NCI-H2107 treated with DMSO at 0.1 percent for 48 hours (cell line): ENCODE measurements at regions not wholly inside any gene's neighbourhood (a gene's known extent, or its start where the extent isn't known, plus 50 kb on each side); places are given as distances from the start of the nearest gene placed in this dataset.

ENCODE experiments used
- DNase-seq: peaks from one replicate; lab custom pipeline; 2025; ENCODE audit not compliant: unreplicated experiment; lab: John Stamatoyannopoulos, UW

DNA sequence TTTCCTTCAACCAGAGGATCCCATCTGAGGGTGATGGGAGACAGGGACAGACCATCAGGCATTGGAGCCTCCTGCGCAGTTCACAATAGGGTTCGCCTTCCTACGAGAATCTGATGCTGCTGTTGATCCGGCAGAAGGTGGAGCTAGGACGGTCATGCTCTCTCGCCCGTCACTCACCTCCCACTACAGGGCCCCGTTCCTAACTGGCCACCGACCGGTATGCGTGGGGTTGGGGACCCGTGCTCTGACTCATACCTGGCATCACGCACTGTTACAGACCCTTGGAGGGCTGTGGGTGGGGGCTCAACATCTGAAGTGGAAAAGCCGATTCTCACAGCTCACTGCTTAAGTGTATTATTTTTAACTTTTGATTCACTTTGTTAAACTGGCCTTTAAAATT is 402.3 kb downstream of the BRD1 start:
- DNase-seq = no peak

DNA sequence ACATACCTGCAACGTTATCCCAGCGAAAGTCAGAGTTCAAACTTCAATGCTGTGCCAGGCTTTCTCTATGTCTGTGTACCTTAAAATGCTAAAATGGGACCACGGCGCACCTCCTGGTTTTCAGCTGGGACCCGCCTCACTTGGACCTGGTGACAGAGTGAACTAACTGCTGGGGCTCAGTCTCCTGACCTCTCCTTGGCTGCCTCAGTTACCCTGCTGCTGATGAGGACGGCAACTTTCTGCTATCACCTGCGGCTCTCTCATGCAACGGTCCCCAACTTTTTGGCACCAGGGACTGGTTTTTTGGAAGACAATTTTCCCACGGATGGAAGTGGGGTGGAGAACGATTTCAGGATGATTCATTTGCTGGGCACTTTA is 402.8 kb downstream of the BRD1 start:
- DNase-seq = no peak

DNA sequence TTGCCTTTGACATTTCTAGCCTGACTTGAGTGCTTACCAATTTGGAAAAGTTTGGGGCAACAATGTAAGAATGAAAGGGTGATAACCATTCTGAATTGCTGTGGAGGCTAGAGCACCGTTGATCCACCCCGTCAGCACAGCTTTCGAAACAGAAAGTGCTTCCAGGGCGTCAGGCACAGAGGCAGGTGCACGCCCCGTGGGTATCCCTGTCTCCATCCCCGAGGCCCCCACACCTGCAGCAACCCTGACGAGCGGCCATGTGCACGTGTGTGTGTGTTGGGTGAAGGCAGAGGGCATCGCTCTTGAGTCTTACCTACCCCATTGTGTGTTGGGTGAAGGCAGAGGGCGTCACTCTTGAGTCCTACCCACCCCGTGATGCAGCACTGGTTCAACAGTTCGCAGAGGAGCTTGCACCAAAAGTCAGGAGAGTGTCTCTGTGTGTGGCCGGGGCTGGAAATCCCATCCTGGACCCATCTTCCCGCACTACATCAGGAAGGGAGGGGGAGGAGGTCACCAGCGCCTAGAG is 404.5 kb downstream of the BRD1 start:
- no peak for DNase-seq

DNA sequence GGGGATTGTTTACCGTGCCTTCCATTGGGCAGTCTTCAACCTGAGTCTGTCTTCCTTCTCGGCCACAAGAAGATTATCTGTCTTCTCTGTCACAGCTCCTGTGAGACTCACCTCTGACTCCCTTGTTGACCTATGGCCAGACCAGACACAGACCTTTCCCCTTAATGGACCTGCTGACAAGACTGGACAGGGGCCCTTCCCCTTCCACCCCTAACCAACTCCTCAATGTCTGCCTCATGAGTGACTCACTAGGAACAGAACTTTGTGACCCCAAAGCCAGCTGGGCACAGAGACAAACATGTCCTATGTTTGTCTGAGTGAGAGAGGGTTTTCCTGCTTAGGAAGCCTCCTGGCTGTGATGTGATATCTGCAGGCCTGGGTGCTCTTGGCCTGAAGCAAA is 405.0 kb downstream of the BRD1 start:
- DNase-seq = no peak

DNA sequence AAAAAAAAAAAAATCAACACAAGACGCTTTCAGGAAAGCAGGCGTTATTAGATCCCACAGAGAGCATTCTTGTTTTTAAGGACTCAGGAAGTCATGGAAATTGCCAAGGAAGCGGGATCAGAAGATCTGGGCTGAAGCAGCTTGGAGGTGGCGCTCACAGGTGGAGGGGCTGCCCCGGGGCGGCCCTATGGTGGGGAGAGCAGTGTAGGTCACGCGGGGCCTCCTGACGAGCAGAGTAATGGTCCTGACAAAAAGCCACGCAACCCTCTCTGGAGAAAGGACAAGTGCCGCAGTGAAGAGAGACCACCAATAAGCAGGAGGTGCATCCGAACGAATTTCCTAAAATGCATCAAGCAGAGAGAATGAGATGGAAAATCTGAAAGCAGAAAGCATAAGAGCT is 407.0 kb downstream of the BRD1 start:
- DNase-seq = no peak

DNA sequence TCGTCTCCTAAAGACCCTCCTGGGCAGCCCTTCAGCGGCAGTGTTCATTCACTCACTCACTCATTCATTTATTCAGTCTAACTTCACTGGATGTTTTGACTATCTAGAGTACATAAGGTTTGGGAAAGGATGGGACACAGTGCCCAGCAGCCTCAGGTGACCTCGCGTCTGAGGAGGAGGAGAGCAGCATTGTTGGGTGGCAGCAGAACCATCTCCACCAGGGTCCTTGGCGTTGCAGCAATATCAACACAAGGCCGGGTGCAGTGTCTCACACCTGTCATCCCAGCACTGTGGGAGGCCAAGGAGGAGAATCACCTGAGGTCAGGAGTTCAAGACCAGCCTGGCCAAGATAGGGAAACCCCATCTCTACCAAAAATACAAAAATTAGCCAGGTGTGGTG is 408.0 kb downstream of the BRD1 start:
- DNase-seq = no peak

DNA sequence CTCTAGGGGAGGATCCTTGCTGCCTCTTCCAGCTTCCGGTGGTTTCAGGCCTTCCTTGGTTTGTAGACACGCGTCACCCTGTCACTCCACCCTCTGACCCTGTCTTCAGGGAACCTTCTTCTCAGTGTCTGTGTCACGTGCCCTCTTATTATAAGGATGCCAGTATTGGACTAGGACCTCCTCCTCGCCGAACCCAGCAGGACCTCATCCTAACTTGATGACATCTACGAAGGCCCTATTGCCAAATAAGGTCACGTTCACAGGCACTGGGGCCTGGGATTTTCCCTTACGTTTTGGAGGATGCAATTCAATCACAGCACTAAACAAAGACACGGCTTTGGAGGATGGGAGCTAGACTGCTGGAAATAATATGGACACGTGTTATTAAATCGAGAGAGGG is 408.7 kb downstream of the BRD1 start:
- no peak for DNase-seq

DNA sequence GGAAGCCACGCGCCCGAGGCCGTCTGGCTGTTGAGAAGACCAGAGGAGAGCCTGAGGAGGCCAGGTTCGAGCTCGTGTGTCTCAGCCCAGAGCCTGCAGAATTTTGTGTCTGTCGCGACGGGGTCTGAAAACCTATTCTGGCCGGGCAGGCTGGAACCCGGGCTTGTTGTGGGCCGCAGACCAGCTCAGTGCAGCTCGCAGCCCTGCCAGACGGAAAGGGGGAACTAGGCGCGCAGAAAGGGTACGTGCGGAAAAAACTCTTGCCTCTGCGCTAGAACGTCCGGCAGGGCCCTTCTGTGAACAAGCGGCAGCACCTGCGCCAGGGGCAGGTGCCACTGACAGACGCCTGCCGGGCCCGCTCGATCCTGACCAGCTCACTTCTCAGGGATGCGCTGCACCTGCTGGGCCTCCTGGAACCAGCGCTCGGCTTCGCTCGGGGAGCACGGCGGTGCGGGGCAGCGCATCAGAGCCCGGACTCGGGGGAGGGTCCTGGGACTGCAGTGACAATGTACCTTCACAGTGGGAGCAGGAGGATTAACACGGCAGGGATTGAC is 409.3 kb downstream of the BRD1 start:
- no peak for DNase-seq

DNA sequence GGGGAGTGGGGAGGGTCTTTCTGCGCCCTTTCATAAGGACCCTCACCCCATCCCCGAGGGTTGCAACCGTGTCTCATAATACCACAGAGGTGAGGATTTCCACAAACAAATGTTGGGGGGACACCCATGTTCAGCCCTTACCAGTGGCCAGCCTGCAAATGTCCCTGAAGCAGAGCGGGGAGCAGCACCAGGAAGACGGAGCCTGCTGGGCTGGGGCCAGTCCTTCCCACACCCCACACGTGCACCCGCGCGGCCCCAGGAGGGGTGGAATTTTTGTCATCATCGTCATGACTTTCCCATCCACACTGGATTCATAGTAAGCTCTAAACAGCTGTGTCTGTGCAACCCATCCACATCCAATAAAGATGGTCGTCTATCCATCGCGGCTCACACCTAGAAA is 409.8 kb downstream of the BRD1 start:
- DNase-seq = no peak

DNA sequence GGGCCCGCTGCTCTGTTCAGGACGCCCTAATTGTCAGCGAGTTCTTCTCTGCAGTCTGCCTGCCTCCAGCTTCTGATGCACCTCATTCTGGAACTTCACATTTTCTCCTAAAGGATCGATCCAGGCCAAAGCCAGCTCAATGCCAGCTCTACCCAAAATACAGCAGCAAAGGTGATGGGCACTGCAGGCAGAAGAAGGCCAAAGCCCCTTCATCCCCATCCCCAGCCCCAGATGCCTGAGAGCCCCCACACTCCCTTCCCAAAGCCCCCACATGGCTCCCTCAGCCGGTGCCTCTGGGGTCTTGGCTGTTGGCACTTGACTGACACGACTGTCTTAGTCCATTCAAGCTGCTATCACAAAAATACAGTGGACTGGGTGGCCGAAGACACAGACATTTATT is 410.3 kb downstream of the BRD1 start:
- no peak for DNase-seq

DNA sequence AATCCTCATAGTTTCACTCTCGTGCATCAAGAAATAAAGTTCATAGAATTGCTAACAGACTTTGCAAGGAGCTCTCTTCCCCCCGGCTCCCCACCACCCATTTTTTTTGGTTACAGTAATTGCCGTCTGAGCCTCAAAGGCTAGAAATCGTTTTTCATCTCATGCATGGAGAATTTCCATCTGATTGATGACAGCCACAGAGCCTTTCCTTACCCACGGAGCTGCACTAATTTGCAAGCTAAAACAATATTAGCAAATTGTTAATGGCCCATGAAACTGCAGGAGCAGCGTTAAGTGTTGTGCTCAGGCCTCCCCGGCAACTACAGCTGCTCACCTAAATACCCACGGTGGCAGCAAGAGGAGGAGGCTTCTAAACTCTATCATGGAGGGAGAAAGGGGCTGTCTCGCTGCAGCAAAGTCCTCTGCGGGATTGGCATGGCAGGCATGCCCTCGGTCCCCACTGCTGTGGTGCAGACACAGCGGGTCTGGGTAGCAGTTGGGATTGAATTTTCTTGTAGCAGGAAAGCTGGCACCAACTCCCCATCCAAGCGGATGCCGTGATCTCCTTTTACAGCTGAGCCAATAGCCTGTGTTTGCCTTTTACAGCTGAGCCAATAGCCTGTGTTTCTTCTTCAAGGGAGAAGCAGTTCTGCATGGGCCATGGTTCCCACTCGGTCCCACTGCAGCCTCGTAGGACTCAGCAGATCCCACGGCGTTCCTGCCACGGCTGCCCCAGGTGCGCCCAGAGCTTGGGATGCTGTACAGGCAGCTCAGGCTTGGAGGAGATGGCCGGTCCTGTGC is 412.3 kb downstream of the BRD1 start:
- DNase-seq = no peak

DNA sequence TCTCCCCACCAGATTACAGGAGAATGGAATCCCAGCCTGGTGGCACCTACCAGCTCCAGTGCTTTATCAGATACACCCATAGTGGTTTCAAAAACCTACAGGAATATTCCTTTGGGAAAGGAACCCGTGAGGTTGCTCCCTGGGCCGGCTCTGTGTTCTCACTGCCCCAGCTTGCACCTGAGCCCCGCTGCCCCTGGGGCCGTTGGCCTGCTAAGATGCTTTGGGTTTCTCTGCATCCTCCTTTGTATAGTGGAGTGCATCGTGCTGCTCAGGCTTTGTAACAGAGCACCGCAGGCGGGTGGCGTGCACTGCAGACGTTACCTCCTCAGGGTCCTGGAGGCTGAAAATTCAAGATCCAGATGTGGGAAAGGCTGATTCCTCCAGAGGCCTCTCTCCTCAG is 414.1 kb downstream of the BRD1 start:
- DNase-seq = no peak

DNA sequence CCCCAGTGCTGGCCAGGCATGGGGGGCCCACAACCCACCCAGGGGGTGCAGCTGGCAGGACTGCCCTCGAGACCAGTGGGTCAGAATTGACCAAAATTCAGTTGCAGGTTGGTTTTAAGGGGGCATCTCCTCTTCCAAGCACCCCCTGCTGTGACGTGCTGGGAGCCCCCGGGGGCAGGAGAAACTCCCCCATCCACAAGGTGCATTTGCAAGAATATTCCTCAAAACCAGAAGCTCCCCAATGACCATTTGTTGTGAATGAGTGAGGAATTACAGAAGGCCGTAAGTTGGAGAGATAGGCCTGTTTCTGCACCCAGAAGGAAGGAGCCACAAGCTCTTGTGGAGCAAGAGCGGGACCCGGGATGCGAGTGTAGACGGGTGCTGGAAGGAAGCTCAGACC is 414.5 kb downstream of the BRD1 start:
- DNase-seq = no peak

DNA sequence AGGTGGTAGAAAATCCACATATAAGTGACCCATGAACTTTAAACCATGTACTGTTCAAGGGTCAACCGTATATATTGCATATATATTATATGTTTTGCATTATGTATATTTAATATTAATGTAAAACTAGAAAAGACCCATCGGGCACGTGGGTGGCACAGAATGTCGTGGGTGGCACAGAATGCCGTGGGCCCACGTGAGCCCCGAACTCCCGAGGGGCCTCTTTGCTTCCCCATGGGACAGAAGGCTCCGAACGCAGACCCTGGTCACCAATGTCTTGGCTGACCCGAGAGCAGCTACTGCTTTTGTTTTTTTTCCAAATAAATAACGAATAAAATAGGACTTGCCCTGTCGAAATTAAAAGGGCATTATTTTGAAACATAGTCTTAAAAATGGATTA is 415.4 kb downstream of the BRD1 start:
- DNase-seq = no peak

DNA sequence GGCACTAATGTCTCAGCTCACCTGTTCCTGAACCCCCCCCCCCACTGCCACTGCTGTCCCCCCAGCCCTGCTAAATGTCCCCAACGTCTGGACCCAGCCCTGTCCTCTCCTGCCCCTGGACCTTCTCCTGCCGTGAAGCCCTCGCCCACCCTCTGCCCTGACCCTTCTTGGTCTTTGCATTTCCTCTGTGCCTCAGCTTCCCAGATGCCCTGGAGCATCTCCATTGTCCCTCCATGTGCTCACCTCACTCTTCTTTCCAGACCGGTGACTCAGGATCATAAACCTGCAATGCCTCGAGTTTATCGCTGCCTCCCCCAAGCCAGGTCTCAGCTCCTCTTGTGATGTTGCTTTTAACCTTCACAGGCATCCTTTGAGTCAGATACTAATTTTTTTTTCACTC is 416.4 kb downstream of the BRD1 start:
- no peak for DNase-seq

DNA sequence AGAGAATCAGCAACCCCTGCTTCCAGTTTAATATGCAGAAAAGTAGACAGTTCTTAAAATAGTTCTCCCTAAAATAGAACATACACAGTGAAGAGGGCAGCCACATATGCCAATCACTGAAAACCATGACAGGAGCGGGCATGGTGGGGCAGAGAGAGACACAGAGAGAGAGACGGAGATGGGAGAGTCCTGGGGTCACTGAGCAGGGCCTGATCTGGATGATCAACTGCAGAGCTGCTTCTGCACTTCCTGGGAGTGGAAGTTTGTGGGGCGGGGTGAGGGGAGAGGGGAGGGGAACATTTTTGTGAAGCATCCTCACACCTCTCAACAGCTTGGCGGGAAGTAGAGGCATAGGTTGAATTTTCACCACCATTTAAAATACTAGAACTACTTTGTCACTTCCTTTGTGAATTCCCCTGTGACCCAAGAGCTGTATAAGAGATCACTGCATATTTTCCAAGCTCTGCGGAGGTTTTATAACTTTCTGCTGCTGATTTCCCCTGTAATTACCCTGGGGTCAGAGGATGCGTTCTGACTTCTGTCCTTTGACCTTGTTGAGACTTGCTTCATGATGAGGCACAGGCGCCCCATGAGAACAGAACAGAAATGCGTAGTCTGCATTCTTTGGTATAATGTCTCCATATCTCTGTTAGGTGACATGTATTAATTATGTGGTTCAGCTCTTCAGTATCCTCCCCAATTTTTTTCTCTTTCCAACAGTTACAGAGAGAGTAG is 419.4 kb downstream of the BRD1 start:
- DNase-seq = no peak

DNA sequence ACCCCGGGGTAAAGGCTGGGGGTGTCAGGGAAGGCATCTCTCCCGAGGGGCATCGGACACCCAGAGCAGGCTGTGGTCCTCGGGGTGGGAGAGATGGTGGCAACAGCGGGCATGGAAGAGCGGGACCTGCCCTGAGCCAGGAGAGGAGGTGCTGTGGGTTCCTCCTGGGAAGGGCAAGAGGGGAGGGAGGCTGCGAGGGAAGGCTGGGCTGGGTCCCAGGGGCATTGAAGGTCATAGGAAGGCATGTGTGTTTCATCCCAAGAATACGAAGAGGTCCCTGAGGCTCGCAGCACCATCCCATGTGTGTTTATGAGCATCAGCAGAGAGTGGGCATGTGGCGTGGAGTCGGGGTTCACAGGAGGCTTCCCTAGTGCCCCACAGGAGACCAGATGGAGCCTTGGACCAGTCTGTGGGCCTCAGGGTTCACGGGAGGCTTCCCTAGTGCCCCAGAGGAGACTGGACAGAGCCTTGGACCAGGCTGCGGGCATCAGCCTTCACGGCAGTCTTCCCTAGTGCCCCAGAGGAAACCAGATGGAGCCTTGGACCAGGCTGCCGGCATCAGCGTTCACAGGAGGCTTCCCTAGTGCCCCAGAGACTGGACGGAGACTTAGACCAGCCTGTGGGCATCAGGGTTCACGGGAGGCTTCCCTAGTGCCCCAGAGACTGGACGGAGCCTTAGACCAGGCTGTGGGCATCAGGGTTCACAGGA is 420.6 kb downstream of the BRD1 start:
- no peak for DNase-seq

DNA sequence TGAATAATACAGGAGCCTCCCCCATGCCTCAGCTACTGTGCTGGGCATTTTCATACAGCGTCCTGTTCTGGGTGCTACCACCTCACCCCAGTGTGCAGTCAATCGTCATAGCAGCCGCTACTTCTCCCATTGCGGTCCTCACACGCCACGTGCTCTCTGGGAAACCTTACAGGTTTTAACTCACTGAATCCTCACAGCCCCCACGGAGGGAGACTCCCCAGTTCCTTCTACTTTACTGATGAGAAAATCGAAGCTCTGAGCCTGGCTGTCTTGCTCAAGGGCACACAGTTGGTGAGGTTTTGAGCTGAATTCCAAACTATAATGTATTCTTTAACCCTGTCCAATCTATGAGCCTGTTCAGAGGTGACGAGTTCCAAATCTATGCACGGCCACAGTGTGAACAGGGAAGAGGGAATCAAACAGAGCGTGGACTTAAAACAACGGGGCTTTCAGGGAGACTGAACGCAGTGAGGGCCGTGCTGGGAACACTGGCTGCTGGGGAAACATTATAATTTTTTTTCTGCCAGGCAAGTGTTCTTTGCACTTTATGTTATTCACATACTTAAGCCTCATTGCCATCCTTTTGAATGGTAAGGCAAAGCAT is 421.5 kb downstream of the BRD1 start:
- DNase-seq = no peak

DNA sequence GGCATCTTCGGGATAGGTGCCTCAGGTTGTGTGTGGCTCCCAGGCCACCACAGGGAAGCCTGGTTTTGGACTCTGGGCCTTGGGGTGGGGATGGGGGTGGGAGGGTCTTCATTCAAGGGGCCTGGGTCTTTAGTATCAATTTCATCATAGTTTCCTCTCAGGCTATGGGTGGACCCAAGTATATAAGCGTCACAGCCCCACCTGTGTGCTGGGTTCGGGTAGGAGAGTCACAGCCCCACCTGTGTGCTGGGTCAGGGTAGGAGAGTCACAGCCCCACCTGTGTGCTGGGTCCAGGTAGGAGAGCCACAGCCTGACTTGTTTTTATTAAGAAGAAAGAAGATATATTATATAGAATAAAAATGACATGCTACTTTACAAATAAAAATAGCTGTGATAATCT is 422.1 kb downstream of the BRD1 start:
- no peak for DNase-seq

DNA sequence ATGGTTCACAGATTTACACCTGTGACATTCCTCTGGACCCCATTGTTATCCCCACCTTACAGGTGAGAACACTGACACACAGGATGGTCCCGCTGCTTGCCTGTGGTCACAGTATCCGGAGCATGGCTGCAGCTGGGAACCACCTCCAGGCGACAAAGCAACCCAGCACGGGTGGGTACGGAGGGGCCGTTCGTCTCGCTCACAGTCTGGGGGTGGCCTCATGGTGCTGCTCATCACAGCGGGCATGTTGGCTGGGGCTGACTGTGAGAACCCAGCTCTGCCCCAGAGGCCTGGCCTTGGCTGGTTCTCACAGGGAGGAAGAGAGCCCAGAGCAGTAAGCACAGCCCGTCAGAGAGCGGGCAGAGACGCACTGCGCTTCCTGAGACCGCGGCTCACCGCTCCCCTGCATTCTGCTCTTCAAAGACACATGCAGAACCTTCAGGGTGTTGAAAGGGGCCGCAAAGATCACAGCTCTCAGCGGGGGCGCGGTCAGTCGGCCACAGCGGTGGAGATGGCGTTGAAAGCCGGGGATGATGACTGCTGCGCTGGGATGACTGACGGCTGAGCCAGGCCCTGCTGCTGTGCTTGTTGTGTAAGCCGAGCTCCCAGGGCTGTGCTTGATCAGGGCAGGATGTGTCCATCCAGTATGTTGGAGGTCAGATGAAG is 423.0 kb downstream of the BRD1 start:
- no peak for DNase-seq

DNA sequence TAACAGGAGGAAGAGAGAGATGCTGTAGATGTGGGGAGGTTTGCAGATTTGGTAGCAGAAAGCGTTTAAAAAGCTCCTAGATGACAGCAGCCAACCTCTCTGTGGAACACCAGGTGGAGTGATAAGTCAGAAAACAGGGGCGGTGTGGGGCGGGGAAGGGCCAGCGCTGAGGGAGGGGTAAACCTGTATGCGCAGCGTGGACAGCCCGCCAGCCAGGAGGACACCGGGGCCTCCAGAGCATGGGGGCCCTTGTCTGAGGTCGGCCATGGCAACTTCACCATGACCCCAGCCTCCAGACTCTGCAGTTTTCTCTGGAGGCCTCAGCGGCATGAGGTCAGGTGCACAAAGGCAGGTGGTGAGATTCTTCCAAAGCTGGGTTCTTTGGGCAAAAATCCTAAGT is 423.7 kb downstream of the BRD1 start:
- DNase-seq = no peak
